ENCODE measurements at regions not wholly inside any gene's neighbourhood (a gene's known extent, or its start where the extent isn't known, plus 50 kb on each side); places are given as distances from the start of the nearest gene placed in this dataset.

DNA sequence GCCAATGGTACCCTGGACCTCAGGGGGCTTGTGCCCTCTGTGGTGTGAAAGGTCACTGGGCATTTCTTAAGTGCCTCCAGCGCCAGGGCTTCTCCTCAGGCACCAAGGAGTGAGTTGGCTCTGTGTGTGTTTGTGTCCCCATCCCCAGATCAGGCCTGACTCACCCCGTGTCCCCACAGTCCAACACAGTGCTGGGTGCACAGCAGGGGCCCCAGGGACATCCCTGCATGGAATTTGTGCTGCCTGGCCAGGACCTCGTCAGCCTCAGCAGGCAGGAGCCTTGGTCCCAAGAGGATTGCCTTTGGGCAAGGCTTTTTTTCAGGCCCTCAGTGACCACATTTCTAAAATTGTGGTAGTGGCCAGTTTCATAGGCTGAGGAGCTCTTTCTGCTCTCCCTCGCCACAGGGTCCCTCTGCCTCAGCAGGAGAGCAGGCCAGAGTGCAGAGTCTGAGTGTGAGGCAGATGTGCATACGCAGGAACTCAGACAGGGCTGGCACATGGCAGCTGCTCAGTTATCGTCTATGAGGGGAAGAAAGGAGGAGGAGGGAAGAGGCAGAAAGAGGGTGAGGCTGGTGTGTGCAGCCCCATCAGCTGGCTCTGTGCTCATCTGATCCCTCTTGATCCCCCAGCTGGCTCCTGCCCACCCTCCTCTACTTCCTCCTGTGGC lies 215.6 kb downstream of the RPLP1 start:
- no peaks in the 10 kb centered on the region for H4K20me1 ChIP-seq (ENCODE audit: insufficient read depth)
- H3K36me3 ChIP-seq (replicated peaks in 1 of 2; ENCODE audit: control insufficient read depth in 1 of 2, insufficient read depth in 2 of 2, low read length in 1 of 2), result no peaks in the 10 kb centered on the region
- CTCF ChIA-PET, result no interaction called here
- TF ChIP-seq YY1 (IDR thresholded peaks at IDR 0.05; ENCODE audit: low read depth) (no peak), FOXM1 (IDR thresholded peaks at IDR 0.05; ENCODE audit: low read depth) (no peak), GABPA (IDR thresholded peaks at IDR 0.05; ENCODE audit: low read depth) (no peak), MEF2A (IDR thresholded peaks at IDR 0.05; ENCODE audit: borderline replicate concordance, low read depth) (no peak), TAF1 (IDR thresholded peaks at IDR 0.05; ENCODE audit: borderline replicate concordance, low read depth, low read length) (no peak), TCF12 (IDR thresholded peaks at IDR 0.05) (no peak), EP300 (IDR thresholded peaks at IDR 0.05; ENCODE audit: borderline replicate concordance in 1 of 2, low read depth in 1 of 2, low read length in 1 of 2) (no peak), SMC3 (IDR thresholded peaks at IDR 0.05; ENCODE audit: low read depth, low read length) (no peak), JUND (IDR thresholded peaks at IDR 0.05) (no peak), PBX3 (IDR thresholded peaks at IDR 0.05) (no peak), RXRA (IDR thresholded peaks at IDR 0.05; ENCODE audit: borderline replicate concordance, low read depth) (no peak)
- TF ChIP-seq, protein P1, sequence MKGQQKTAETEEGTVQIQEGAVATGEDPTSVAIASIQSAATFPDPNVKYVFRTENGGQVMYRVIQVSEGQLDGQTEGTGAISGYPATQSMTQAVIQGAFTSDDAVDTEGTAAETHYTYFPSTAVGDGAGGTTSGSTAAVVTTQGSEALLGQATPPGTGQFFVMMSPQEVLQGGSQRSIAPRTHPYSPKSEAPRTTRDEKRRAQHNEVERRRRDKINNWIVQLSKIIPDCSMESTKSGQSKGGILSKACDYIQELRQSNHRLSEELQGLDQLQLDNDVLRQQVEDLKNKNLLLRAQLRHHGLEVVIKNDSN (IDR thresholded peaks at IDR 0.05; ENCODE audit: borderline replicate concordance, low read depth), result no peak
- TF ChIP-seq, protein P2, sequence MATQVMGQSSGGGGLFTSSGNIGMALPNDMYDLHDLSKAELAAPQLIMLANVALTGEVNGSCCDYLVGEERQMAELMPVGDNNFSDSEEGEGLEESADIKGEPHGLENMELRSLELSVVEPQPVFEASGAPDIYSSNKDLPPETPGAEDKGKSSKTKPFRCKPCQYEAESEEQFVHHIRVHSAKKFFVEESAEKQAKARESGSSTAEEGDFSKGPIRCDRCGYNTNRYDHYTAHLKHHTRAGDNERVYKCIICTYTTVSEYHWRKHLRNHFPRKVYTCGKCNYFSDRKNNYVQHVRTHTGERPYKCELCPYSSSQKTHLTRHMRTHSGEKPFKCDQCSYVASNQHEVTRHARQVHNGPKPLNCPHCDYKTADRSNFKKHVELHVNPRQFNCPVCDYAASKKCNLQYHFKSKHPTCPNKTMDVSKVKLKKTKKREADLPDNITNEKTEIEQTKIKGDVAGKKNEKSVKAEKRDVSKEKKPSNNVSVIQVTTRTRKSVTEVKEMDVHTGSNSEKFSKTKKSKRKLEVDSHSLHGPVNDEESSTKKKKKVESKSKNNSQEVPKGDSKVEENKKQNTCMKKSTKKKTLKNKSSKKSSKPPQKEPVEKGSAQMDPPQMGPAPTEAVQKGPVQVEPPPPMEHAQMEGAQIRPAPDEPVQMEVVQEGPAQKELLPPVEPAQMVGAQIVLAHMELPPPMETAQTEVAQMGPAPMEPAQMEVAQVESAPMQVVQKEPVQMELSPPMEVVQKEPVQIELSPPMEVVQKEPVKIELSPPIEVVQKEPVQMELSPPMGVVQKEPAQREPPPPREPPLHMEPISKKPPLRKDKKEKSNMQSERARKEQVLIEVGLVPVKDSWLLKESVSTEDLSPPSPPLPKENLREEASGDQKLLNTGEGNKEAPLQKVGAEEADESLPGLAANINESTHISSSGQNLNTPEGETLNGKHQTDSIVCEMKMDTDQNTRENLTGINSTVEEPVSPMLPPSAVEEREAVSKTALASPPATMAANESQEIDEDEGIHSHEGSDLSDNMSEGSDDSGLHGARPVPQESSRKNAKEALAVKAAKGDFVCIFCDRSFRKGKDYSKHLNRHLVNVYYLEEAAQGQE (IDR thresholded peaks at IDR 0.05; ENCODE audit: low read depth, low read length), result no peak
- TF ChIP-seq, protein P3, sequence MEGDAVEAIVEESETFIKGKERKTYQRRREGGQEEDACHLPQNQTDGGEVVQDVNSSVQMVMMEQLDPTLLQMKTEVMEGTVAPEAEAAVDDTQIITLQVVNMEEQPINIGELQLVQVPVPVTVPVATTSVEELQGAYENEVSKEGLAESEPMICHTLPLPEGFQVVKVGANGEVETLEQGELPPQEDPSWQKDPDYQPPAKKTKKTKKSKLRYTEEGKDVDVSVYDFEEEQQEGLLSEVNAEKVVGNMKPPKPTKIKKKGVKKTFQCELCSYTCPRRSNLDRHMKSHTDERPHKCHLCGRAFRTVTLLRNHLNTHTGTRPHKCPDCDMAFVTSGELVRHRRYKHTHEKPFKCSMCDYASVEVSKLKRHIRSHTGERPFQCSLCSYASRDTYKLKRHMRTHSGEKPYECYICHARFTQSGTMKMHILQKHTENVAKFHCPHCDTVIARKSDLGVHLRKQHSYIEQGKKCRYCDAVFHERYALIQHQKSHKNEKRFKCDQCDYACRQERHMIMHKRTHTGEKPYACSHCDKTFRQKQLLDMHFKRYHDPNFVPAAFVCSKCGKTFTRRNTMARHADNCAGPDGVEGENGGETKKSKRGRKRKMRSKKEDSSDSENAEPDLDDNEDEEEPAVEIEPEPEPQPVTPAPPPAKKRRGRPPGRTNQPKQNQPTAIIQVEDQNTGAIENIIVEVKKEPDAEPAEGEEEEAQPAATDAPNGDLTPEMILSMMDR (IDR thresholded peaks at IDR 0.05), result no peak
- TF ChIP-seq, protein P4, sequence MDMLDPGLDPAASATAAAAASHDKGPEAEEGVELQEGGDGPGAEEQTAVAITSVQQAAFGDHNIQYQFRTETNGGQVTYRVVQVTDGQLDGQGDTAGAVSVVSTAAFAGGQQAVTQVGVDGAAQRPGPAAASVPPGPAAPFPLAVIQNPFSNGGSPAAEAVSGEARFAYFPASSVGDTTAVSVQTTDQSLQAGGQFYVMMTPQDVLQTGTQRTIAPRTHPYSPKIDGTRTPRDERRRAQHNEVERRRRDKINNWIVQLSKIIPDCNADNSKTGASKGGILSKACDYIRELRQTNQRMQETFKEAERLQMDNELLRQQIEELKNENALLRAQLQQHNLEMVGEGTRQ (IDR thresholded peaks at IDR 0.05; ENCODE audit: borderline replicate concordance, low read depth, low read length), result no peak
- no peaks in the 10 kb centered on the region for H3F3A ChIP-seq (replicated peaks; ENCODE audit: insufficient read depth)
- no peak overlapping the region for H3K4me3 ChIP-seq (ENCODE audit: low read depth in 2 of 2, low read length in 1 of 2)
- H3K9ac ChIP-seq, result no peak overlapping the region
- no peak for DNase-seq
- no peaks in the 10 kb centered on the region for H3K9me3 ChIP-seq
- 65% methylated on average over 5 of the region's 6 CpGs for WGBS (ENCODE audit: low lambda C conversion rate)
- POLR2A ChIA-PET, result no interaction called here
- no peak overlapping the region for H2AFZ ChIP-seq (ENCODE audit: low read depth)
- H3K9me2 ChIP-seq, result no peaks in the 10 kb centered on the region
- no peak overlapping the region for H3K4me2 ChIP-seq
- peaks cover 9% of the 10 kb centered on the region; the same call in 1 of the 2 replicates for H3K27me3 ChIP-seq (ENCODE audit: insufficient read depth)
- no peaks in the 10 kb centered on the region for H3K79me2 ChIP-seq (ENCODE audit: insufficient read depth)
- no peak overlapping the region for H3K27ac ChIP-seq (ENCODE audit: low read depth in 2 of 2, low read length in 1 of 2)
- H3K4me1 ChIP-seq (ENCODE audit: control insufficient read depth in 1 of 2, insufficient read depth in 2 of 2, low read depth in 1 of 2, low read length in 1 of 2), result peaks cover 0 to 22% of the 10 kb centered on the region in 2 experiments; a peak in 1 of 4 replicates

Data from SK-N-SH (cell line).